Mononuclear cell (primary cell): ENCODE measurements at regions not wholly inside any gene's neighbourhood (a gene's known extent, or its start where the extent isn't known, plus 50 kb on each side); places are given as distances from the start of the nearest gene placed in this dataset.
"Not testable (repeated sequence)": the region's sequence is repeated elsewhere in the genome, so short reads cannot be mapped to it uniquely, and the experiment has no call there.

Experiments used
- H3K27me3 ChIP-seq: 2 replicates; pipeline ENCODE4 v1.6.0; 2011; ENCODE audit warnings: low read length, control low read depth; ENCODE audit not compliant: insufficient read depth
- H3K4me1 ChIP-seq: 2 replicates; pipeline ENCODE4 v1.5.1; 2011; ENCODE audit warnings: mild to moderate bottlenecking, low read length, control low read depth; ENCODE audit not compliant: insufficient read depth
- H3K4me3 ChIP-seq: 2 replicates; pipeline ENCODE4 v1.5.1; 2011; ENCODE audit warnings: mild to moderate bottlenecking, low read length, moderate library complexity
- H3K9me3 ChIP-seq: 2 replicates; pipeline ENCODE4 v1.5.1; 2011; ENCODE audit warnings: low read depth, mild to moderate bottlenecking, control low read depth, low read length

DNA sequence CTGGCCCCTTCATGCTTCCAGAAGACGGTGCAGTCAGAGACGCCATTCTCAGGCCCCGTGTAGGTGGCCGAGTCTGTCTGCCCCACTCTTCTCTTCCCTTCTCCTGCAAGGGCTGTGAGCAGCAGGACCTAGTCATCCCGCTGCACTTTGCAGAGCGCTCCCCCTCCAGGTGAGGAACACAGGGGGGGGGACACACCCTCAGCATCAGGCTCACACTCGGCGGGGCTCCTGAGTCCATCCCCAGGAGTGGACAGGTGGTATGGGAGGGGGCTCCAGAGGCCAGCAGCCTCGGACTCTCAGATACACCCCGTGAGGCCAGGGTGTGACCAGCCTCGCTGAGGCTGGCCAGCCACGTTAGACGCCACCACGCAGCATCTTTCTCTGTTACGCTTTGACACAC is 460.5 kb upstream of the MYT1L start:
- H3K4me1 ChIP-seq, result no peaks in the 10 kb centered on the region
- H3K9me3 ChIP-seq, result no peaks in the 10 kb centered on the region
- no peaks in the 10 kb centered on the region for H3K27me3 ChIP-seq
- H3K4me3 ChIP-seq, result no peak overlapping the region

DNA sequence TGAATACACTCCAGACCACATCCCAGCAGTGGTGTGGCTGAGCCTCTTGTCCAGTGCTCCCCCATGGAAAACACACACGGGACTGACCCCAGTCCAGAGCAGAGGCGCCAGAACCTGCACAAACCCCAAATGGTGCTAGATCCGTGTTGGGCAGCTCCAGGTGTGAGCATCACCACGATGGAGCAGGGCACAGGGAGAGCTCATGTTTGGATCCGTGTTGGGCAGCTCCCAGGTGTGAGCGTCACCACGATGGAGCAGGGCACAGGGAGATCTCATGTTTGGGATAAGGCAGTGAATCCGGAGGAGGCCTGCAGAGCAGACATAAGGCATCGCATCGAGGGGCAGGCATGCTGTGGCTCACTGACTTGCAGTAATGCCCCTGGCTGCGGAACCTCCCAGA is 460.0 kb upstream of the MYT1L start:
- Histone ChIP-seq H3K9me3 (no peaks in the 10 kb centered on the region), H3K27me3 (no peaks in the 10 kb centered on the region)

DNA sequence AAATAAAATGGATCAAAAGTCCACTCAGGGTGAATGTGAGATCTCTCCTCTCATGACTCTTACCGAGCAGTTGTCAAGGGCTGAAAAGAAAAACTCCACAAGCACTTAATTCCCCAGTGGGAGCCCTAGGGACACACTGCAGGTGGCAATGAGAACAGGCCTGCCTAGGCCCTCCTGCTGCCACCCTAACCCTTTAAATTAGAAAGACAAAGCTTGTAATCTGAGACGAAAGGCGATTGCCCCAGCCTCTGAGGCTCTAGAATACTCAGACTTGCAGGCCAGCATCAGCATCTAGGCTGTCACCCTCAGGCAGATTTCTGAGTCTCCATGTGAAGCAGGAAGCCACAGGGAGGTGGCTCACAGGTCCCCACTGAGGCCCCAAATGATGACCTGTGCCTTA is 457.0 kb upstream of the MYT1L start:
- no peaks in the 10 kb centered on the region for H3K9me3 ChIP-seq
- no peaks in the 10 kb centered on the region for H3K27me3 ChIP-seq
- H3K4me3 ChIP-seq, result no peak overlapping the region
- no peaks in the 10 kb centered on the region for H3K4me1 ChIP-seq

More for the DNA sequence above, 460.0 kb upstream of the MYT1L start:
- Histone ChIP-seq H3K4me3 (no peak overlapping the region), H3K4me1 (no peaks in the 10 kb centered on the region)

DNA sequence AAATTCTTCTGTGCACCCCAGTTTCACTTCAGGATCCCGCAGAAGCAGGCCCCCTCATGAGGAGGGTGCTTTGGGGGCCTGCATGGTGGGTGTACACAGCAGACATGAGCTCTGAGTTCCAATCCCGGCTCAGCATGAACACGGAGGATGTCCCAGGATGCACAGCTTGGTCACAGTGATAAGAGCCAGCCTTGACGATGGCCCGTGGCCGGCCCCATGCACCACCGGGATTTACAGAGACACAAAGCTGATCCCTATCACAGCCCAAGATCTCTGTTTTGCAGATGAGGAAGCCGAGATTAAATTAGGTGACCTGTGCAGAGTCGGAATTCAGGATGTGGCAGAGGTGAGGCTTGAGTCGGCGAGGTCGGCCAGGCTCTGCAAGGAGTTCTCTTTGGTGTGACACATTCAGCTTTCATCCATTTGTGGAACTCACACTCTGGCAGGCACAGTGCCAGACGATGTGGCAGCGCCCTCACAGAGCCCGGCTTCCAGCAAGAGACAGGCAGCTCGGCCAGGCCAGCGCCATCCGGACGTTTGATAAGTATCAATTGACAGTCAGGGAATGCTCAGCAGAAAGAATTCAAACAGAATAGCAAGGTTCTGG is 456.3 kb upstream of the MYT1L start:
- Histone ChIP-seq H3K27me3 (no peaks in the 10 kb centered on the region), H3K4me3 (no peak overlapping the region), H3K4me1 (no peaks in the 10 kb centered on the region)

DNA sequence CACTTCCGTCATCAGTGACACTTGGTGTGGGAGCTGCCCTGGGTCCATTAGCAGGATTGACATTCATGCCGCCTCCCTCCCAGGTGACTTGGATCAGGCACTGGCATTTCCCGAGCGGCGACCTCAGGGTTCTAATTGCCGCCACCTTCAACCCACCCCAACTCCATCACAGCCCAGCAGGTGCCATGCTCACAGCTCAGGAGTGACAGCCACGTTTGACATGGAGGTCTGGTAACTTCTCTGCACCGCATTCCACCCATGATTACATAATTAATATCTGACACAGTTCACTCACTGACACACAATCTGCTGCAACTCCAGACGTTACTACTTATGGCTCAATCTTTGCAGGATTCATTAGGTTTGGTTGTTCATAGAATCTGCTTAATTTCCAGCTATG is 450.9 kb upstream of the MYT1L start:
- no peaks in the 10 kb centered on the region for H3K27me3 ChIP-seq
- no peaks in the 10 kb centered on the region for H3K4me1 ChIP-seq
- no peak overlapping the region for H3K4me3 ChIP-seq
- no peaks in the 10 kb centered on the region for H3K9me3 ChIP-seq

More for the DNA sequence above, 456.3 kb upstream of the MYT1L start:
- H3K9me3 ChIP-seq, result no peaks in the 10 kb centered on the region

DNA sequence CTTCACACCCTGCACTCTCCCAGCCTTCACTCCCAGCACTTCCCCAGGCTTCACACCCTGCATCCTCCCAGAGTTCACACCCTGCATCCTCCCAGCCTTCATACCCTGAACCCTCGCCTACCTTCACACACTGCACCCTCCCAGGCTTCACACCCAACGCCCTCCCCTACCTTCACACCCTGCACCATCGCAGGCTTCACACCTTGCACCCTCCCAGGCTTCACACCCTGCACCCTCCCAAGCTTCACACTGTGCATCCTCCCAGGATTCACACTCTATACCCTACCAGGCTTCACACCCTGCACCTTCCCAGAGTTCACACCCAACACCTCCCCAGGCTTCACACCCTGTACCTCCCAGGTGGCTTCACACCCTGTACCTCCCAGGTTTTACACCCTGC is 448.7 kb upstream of the MYT1L start:
- H3K4me1 ChIP-seq, result no peaks in the 10 kb centered on the region
- no peaks in the 10 kb centered on the region for H3K27me3 ChIP-seq
- no peak overlapping the region for H3K4me3 ChIP-seq
- H3K9me3 ChIP-seq, result no peaks in the 10 kb centered on the region

DNA sequence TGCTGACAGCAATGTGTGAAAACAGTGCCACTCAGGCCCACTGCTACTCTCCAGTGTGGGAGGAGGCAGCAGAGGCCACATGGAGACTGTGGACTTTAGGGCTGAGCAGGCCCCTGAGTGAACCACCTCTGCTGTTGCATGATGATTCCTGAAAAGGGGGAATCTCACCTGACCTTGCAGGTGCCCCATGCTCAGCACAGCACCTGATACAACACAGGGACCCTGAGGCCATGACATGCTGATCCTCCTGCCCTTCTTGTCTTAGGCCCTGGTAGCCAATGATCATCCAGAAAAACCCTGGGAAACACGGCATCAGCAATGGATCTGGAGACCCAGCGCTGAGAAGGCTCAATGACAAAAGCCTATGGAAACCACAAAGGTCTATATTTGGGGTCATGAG is 446.8 kb upstream of the MYT1L start:
- H3K9me3 ChIP-seq, result no peaks in the 10 kb centered on the region

DNA sequence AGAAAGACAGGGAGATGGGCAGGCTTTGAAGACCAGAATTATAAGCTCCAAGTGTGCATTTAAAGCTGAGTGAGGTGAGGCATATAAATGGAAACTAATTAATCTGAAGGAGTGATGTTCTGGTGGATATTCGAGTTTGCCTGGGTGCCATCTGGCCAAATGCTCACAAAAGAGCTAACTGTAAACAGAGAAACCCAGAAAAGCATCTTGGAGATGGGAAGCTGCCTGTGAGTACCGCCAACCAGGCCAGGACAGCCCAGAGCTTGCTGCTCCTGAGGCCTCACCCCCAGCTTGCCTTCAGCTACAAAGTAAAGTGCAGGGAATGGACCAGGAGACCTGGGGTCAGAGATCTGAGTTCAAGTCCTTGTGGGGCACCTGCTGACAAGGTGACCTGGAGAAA is 446.1 kb upstream of the MYT1L start:
- no peaks in the 10 kb centered on the region for H3K27me3 ChIP-seq
- H3K9me3 ChIP-seq, result no peaks in the 10 kb centered on the region
- H3K4me1 ChIP-seq, result no peaks in the 10 kb centered on the region
- H3K4me3 ChIP-seq, result no peak overlapping the region

More for the DNA sequence above, 446.8 kb upstream of the MYT1L start:
- Histone ChIP-seq H3K4me3 (no peak overlapping the region), H3K27me3 (no peaks in the 10 kb centered on the region), H3K4me1 (no peaks in the 10 kb centered on the region)

DNA sequence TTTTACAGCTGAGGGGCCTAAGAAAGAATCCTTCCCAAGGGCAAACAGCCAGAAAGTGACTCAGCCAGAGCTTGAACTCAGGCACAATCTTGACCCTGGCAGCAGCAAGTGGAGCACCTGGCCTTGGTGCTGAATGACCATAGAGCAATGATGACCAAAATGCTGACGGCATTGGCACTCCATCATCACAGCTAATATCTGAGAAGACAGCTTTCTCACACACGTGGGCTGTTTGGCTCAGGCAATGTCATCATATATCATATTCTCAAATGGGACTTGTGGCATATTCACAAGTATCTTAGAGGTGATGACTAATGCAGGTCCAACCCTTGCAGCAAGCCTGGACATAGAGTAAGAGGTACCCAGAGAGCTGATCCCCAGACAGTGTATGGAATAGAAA is 443.9 kb upstream of the MYT1L start:
- Histone ChIP-seq H3K9me3 (no peaks in the 10 kb centered on the region), H3K4me3 (no peak overlapping the region), H3K4me1 (no peaks in the 10 kb centered on the region), H3K27me3 (no peaks in the 10 kb centered on the region)

DNA sequence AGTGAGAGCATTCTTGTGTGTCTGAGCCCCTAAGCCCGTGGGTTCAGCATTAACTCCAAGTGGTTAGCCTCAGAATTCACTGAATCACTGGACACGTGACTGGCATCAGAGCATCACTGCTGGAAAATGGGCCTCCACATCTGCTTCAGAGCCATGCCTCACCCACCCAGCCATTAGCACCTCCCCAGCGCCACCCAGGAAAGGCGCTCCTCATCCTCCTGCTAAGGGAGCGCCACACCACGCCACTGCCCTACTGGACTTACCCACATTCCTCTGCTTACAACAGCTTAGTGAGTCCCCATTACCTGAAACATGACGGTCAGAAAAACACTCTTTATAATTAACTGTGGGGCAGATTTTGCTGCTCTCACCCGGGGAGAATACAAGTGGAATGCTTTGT is 442.6 kb upstream of the MYT1L start:
- Histone ChIP-seq H3K27me3 (no peaks in the 10 kb centered on the region), H3K4me1 (no peaks in the 10 kb centered on the region)

DNA sequence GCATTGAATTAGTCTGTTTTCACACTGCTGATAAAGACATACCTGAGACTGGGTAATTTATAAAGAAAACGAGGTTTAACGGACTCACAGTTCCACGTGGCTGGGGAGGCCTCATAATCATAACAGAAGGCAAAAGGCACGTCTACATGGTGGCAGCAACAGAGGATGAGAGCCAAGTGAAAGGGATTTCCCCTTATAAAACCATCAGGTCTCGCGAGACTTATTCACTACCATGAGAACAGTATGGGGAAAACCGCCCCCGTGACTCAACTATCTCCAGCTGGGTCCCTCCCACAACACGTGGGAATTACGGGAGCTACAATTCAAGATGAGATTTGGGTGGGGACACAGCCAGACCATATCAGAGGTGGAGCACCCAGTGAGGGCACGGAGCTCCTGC is 442.0 kb upstream of the MYT1L start:
- H3K4me1 ChIP-seq, H3K4me3 ChIP-seq, H3K27me3 ChIP-seq, H3K9me3 ChIP-seq: not testable (repeated sequence)

More for the DNA sequence above, 442.6 kb upstream of the MYT1L start:
- Histone ChIP-seq H3K9me3 (no peaks in the 10 kb centered on the region), H3K4me3 (no peak overlapping the region)

DNA sequence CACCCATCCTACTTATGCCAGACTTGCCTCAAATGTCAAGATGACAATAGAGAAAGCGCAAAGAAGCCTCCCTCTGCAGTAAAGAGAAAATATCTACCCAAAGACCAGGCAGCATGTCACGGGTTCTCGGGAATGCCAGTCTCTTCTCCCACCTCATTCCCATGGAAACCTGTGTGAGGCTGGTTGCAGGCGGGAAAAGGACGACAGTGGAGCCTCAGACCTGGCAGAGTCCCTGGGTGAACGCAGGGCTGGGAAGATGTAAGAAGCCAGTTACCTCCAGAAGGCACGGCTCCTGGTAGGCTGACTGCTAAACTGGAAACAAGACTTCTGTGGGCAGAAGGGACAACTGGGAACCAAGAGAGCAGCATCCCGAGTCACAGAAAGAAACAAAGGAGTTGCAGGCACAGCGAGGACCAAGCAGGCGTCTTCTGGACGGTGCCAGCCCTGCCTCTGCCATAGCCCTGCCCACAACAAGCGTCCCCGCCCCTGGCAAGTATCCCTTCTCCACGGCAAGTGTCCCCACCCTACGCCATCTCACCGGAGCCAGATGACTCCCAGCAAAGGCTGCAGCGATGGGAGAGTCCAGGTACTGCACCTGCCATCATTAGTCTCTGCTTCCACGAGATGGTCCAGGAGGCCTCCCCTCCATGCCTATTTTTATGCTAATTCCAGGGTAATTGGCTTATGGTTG is 440.8 kb upstream of the MYT1L start:
- H3K4me1 ChIP-seq, result no peaks in the 10 kb centered on the region
- no peaks in the 10 kb centered on the region for H3K27me3 ChIP-seq
- H3K9me3 ChIP-seq, result no peaks in the 10 kb centered on the region
- H3K4me3 ChIP-seq, result no peak overlapping the region

DNA sequence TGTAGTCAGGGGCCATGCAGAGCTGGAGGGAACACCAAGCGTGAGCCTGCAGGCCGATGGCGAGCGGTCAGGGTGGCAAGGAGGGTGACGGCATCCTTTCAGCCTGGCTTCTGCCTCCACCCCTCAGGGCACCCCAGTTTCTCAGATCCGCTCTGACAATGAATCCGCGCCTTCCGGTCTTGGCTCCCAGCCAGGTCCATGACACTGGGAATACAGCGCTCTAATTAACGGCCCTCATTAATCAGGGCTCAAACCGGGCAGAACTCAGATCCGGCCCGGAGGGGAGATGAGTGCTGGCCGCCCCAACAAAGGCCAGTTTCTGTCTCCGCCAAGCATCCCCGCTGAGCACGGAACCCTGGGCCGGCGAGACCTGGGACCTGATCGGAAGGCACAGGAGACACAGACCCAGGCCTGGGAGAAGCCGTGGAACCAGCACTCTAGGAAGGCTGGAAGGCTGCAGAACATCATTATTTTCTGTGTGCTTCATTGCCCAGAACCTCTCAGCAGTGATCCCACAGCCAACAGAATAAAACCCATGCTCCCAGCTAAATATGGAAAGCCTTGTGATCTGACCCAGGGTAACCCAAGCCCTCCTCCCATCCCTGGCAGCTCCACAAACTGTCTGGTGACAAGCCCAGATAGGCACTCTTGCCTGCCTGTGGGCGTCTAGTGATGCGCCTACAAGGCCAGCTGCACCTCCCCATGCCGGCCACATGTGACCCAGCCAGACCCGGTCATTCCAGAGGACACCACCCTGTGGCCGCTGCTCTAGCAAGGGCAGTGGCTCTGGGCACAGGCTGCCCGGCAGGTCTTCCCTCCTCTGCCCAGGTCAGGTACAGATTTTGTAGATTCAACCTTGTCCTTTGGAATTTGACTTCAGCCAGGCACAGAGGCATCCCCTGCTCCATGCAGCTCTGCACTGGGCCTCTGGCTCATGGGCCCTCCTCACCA is 438.7 kb upstream of the MYT1L start:
- H3K9me3 ChIP-seq, result no peaks in the 10 kb centered on the region

DNA sequence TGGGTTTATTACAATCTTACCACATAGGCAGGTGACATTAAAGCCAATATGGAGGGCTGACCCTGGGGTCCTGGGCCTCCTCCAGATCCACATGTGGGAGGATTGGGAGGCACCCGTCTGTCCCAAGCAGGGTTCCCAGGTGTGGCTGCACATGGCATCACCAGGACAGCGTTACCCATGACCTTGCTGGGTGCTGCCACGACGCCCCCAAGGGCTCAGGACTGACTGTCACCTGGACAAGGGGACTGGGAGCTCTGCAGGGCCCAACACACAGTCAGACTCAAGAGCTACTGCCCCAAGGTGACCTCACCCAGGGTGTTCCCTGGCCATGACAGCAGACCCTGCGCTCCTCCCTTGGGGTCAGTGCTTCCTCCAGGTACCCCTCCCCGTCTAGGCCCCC is 437.4 kb upstream of the MYT1L start:
- H3K4me1 ChIP-seq, result no peaks in the 10 kb centered on the region
- H3K9me3 ChIP-seq, result no peaks in the 10 kb centered on the region
- H3K4me3 ChIP-seq, result no peak overlapping the region

More for the DNA sequence above, 438.7 kb upstream of the MYT1L start:
- Histone ChIP-seq H3K4me3 (no peak overlapping the region), H3K4me1 (no peaks in the 10 kb centered on the region), H3K27me3 (no peaks in the 10 kb centered on the region)

DNA sequence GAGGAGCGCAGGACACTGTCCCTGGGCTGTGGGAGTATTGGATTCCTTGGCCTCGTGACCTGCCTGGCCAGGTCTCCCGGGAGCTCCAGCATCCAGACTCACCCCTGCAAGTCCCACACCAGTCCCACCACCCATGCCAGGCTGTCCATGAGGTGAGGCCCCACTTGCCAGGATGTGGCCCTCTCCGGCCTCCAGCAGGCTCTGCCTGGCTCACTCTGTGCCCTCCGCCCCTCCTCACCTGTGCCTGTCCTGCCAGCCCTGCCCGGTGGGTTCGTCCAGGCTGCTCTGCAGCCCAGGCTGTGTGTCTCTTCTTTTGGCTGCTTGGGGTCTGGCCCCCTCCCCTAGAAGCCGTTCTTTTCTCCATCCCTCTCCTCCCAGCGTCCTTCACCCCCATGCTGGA is 436.8 kb upstream of the MYT1L start:
- no peaks in the 10 kb centered on the region for H3K4me1 ChIP-seq
- H3K4me3 ChIP-seq, result no peak overlapping the region
- no peaks in the 10 kb centered on the region for H3K9me3 ChIP-seq
- H3K27me3 ChIP-seq, result no peaks in the 10 kb centered on the region

More for the DNA sequence above, 437.4 kb upstream of the MYT1L start:
- no peaks in the 10 kb centered on the region for H3K27me3 ChIP-seq
